HG03469 (cell line): ENCODE measurements at regions not wholly inside any gene's neighbourhood (a gene's known extent, or its start where the extent isn't known, plus 50 kb on each side); places are given as distances from the start of the nearest gene placed in this dataset.

Experiments
- ATAC-seq: cut with Tn5 transposase; IDR thresholded peaks from one replicate; pipeline ENCODE4 v1.9.1; 2021; ENCODE audit warnings: mild to moderate bottlenecking, moderate library complexity, moderate number of reproducible peaks; ENCODE audit not compliant: unreplicated experiment

- no peak for ATAC-seq
These were observed 114.0 kb upstream of the DDX18 start for GRCh38 chr2:117700471-117700870.

DNA sequence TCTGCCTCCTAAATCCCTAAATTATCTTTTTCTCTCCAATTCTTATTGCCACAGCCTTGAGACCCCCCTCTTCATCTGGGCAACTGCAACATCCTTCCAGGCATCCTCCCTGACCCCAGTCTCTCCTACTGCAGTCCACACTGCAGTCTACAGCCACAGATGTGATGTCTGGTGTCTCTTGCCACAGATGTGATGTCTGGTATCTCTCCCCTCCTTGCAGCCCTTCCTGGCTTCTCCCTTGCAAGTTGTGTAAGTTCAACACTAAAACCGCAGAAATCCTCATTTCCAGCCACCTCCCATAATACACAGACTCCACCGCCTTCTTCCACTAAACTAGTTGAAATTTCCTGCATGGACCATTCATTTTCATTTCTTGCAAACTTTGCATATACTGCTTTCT lies 113.1 kb upstream of the DDX18 start:
- no peak for ATAC-seq

GRCh38 chr2:117702098-117702497 lies 112.4 kb upstream of the DDX18 start:
- no peak for ATAC-seq

GRCh38 chr2:117703858-117704257 lies 110.6 kb upstream of the DDX18 start:
- no peak for ATAC-seq

- ATAC-seq = no peak
These were observed 109.7 kb upstream of the DDX18 start for GRCh38 chr2:117704818-117705217.

GRCh38 chr2:117707874-117708273 lies 106.6 kb upstream of the DDX18 start:
- ATAC-seq = no peak

DNA sequence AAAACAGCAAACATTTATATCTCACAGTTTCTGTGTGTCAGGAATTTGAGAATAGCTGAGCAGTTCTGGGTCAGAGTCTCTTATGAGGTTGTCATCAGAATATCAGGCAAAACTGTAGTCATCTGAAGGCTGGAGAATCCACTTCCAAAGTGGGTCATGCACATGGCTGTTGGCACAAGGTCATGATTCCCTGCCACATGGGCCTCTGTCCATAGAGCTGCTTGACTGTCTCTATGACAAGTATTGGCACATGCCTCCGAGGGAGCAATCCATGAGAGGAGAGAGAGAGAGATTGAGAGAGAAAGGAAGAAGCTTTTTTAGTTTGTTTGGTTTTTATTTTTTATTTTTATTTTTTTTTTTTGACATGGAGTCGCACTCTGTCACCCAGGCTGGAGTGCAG lies 101.8 kb upstream of the DDX18 start:
- ATAC-seq = no peak

GRCh38 chr2:117714110-117714509 lies 100.4 kb upstream of the DDX18 start:
- no peak for ATAC-seq

- ATAC-seq = no peak
These were observed 99.6 kb upstream of the DDX18 start for GRCh38 chr2:117714745-117715417.

GRCh38 chr2:117716505-117716904 lies 98.0 kb upstream of the DDX18 start:
- no peak for ATAC-seq

GRCh38 chr2:117717072-117717471 lies 97.4 kb upstream of the DDX18 start:
- ATAC-seq = no peak

GRCh38 chr2:117718048-117718447 lies 96.4 kb upstream of the DDX18 start:
- no peak for ATAC-seq

DNA sequence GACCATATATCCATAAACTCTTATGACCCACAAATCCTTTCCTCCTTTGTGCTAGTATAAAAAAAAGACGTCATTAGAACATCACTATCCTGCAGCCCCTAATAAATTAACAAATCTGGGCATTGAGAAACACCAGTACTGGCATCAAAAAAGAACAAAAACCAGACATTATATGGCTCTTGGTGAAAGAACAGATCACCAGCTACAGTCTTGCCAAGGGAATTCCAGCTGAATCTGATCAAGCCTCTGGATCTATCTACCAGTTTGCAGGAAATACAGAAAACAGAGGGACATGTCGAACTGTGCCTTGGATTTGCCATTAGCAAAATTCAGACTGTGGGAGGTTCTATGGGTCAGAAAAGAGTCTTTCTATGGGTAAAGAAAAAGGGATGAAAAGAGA lies 93.7 kb upstream of the DDX18 start:
- no peak for ATAC-seq

DNA sequence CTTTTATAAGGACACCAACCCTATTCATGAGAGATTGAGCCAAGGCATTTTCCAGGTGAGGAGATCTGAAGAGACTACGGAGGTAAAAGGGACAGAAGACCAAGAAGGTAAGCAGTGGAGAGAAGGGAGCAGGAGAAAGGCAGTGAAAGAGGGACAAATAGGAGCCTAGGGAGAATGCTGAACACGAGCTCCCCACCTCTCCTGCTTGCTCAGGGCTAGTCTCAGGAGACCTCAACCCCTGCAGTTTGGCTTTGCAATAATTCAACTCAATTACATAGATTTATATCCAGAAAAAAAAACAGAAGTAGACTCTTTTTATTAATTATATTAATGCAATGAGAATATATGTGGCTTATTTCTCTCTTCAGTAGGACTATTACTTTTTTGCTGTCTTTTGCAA lies 91.0 kb upstream of the DDX18 start:
- no peak for ATAC-seq

GRCh38 chr2:117723888-117724434 lies 90.5 kb upstream of the DDX18 start:
- no peak for ATAC-seq

- ATAC-seq = no peak
These were observed 87.7 kb upstream of the DDX18 start for GRCh38 chr2:117726747-117727146.

DNA sequence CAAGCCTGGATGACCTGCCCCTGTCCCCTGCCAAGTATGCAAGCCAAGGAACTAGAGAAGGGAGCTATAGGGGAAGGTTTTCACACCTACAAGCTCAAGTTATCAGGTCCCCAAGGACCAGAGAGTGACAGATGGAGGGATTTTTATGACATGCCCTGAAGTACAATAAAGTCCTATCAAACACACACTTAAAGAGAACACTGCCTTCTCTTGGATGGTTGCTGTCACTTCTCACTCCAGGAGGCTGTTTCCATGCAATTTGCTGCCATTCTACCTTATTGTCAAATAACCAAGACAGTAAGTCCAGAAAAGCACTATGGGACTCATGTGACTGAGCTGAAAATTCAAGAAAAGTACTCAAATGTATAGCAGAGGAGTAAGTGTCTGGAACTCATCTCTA lies 76.6 kb upstream of the DDX18 start:
- ATAC-seq = no peak

GRCh38 chr2:117738991-117739839 lies 75.3 kb upstream of the DDX18 start:
- ATAC-seq = no peak

DNA sequence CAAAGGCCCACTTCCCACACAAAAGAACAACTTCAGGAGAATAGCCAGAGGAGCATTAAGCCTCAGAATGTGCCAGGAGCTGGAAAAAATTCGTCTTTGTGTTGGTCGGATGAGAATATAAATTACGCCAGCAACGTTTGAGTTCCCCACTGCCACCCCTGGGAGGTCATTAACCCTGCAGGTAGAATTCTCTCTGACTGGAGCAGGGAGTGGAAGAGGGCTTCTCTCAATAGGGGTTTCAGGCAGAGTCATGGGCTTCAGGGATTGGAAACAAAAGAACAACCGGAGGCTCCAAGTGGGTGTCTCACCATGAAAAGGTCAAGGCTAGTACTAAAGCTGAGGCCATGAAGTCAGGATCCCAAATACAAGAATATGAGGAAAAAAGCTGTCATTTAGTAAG lies 69.0 kb upstream of the DDX18 start:
- ATAC-seq = no peak

GRCh38 chr2:117755768-117756167 lies 58.7 kb upstream of the DDX18 start:
- ATAC-seq = no peak

GRCh38 chr2:117760916-117761315 lies 53.6 kb upstream of the DDX18 start:
- ATAC-seq = no peak

DNA sequence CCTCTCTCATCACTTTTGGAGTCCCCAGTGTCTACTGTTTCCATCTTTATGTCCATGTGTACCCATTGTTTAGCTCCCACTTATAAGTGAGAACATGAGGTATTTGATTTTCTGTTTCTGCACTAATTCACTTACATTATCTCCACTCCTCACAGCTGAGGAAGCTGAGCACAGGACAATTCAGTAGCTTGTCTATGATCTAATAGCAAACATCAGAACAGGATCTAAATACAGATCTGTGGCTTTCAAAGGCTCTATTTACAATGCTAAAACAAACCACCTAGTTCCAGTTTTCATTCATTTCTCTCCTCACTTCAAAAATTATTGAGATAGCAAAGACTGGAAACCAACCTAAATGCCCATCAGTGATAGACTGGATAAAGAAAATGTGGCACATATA lies 52.0 kb upstream of the DDX18 start:
- ATAC-seq = no peak
